Hematopoietic multipotent progenitor cell (in vitro differentiated cells): ENCODE measurements at regions not wholly inside any gene's neighbourhood (a gene's known extent, or its start where the extent isn't known, plus 50 kb on each side); places are given as distances from the start of the nearest gene placed in this dataset.

Experiments used
- DNase-seq, 3 donors: peaks; one replicate each; pipeline ENCODE4 v3.0.0-alpha.2; 2011 to 2015; ENCODE audit warnings: low read depth in 2 of 3, low spot score in 2 of 3

GRCh38 chr5:170451747-170452365 is 52.0 kb upstream of the KCNIP1 start:
- DNase-seq: no peak

GRCh38 chr5:170450061-170450669 is 53.7 kb upstream of the KCNIP1 start:
- no peak for DNase-seq

- DNase-seq: no peak
Measured at GRCh38 chr5:170449232-170449631, 54.6 kb upstream of the KCNIP1 start.

DNA sequence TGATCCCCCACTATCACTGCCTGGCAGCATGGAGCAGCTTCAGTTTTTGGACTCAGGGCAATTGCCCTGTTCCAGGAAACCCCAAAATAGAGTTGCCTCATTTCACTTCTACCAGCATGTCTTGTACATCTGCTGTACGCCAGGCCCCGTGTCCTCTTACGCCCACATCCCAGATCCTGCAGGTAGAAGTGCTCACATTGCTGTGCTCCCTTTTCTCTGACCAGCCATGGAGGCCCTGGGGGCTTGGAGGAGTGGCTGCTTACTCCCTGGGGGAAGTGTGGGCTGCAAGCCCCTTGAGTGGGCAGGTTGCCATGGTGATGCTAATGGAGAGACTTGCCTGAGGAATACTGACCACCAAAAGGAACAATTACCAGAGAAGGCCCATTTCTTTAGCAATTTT is 55.6 kb upstream of the KCNIP1 start:
- no peak for DNase-seq

- DNase-seq: no peak
Measured at GRCh38 chr5:170446365-170446764, 57.2 kb upstream of the KCNMB1 start.

- DNase-seq: no peak
Measured at GRCh38 chr5:170445936-170446335, 56.8 kb upstream of the KCNMB1 start.

GRCh38 chr5:170444969-170445505 is 55.9 kb upstream of the KCNMB1 start:
- DNase-seq: peak in 1 of 3 donors; percentile 25

- DNase-seq: no peak
Measured at GRCh38 chr5:170444181-170444580, 55.0 kb upstream of the KCNMB1 start.

- no peak for DNase-seq
Measured at GRCh38 chr5:170443624-170444023, 54.5 kb upstream of the KCNMB1 start.

DNA sequence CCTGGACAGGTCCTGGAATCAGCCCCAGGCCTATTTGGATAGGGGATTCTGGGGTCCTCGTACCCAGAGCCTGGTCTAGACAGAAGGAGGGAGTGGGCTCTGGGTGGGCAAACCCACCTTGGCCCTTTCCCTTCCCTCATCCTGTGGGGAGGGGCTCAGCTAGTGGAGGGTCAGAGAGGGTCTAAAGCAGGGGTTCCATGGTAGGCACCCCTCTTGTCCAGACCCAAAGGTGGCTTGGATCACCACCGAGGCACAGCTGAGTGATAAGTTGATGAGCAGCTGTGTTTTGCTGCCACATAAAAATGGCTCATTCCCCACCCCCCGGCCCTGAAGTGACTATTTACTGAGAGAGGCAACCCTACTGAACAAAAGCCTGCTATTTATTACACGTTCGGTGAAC is 53.8 kb upstream of the KCNMB1 start:
- DNase-seq: no peak

DNA sequence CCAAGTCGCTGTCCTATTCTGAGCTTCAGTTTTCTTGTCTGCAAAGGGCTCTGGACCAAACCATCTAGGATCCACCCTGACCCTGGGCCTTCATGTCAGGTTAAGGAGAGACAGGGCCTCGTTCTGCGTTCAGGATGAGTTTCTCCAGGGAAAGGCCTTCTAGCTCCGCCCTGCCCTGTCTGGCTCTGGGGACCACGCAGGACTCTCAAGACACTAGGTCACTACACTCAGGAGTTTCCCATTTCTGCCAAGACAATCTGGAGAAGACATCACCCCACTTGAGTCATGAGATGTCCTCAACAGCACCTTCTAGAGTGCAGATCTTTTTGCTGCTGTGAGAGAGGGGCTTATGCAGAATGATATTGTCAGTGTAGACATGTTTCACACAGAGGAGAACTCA is 53.2 kb upstream of the KCNMB1 start:
- DNase-seq: no peak

- DNase-seq: no peak
Measured at GRCh38 chr5:170441393-170441784, 52.2 kb upstream of the KCNMB1 start.

DNA sequence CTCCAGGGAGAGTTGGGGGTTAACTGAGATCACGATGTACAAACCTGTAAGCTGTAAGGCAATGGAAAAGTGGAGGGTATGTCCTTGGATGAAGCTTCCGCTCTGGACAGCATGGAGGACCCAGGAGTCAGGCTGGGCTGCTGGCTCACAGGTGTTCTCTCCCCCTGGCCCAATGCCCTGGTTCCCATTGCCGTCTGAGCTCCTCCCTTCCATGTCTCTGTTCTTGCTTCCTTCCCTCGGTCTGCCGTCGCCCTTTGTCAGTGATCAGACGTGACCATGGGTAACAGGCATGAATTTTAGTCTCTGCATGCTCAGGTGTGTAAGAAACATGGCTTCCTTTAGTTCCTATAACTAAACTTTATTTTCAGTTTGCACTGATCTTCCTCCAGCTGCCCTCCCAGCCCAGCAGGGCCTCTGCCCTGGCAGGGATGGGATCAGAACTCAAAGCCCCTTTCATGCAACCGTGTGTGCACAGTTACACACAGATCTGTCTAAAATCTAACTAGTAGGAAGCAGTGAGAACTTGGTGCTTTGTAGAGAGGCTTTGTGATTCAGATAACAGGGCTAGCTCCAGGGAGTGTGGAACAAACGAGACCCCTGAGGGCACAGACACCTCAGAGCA is 51.7 kb upstream of the KCNMB1 start:
- no peak for DNase-seq

DNA sequence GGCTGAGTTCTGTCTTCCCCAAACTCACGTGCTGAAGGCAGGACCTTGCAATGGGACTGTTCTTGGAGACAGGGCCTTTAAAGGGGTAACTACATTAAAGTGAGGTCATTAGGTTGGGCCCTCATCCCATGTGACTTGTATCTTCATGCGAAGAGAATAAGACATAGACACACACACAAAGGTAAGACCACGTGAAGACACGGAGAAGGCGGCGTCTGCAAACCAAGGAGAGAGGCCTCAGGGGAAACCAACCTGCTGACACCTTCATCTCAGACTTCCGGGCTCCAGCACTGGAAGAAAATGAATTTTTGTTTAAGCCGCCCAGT is 50.7 kb upstream of the KCNMB1 start:
- DNase-seq: no peak

DNA sequence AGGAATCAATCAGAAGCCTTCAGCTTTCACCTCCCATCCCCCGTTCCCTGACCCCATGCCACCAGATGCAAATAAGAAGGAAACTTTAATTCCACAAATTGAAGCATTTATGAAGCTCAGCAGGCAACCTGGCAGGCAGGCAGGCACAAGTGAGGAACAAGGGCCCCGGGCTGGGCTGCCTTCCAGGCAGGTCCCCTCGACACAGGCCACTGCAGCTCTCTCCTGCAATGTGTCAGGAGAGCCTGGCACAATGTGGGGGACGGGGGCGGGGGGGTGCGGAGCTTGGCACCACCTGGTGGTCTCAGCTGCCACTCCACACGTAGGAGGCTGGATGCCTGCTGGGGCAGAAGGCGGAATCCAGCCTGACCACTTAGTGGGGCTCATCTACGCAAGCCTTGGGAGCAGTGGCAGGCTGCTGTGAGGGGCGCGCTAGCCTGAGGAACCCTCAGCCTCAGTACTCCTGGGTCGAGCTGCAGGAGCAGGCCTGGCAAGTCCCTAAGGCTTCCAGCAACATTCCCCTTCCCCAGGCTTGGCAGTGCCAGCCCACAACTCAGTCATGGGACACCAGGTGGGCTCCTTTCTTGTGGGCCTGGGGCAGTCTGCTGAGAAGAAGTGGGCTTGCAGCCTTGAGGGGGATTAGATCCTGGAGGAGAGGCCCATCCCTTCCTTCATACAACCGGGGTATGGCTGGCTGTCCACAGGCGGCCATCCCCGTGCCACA is 50.2 kb upstream of the KCNMB1 start:
- DNase-seq: no peak
